Urinary bladder (tissue), 3 donors: ENCODE measurements at regions not wholly inside any gene's neighbourhood (a gene's known extent, or its start where the extent isn't known, plus 50 kb on each side); places are given as distances from the start of the nearest gene placed in this dataset.

Experiments
- DNase-seq: peaks from one replicate; pipeline ENCODE4 v3.0.0-alpha.2; 2015; ENCODE audit errors: extremely low spot score
- H3K27ac ChIP-seq: one replicate; pipeline ENCODE4 v1.5.1; 2013; ENCODE audit warnings: low read depth, mild to moderate bottlenecking, moderate library complexity
- H3K36me3 ChIP-seq: one replicate; pipeline ENCODE4 v1.6.1; 2013; ENCODE audit warnings: mild to moderate bottlenecking, moderate library complexity; ENCODE audit not compliant: insufficient read depth
- H3K4me1 ChIP-seq: one replicate; pipeline ENCODE4 v1.6.1; 2013; ENCODE audit warnings: mild to moderate bottlenecking, moderate library complexity; ENCODE audit not compliant: insufficient read depth
- H3K4me3 ChIP-seq: one replicate; pipeline ENCODE4 v1.5.1; 2013; ENCODE audit warnings: low read depth, low read length
- WGBS: extraction: QIAGEN DNeasy Blood & Tissue Kit; methylation state at CpG from one replicate; pipeline ENCODE4 v1.1.7; 2013; 5-methylcytosine and 5-hydroxymethylcytosine counted together
- donor health status: healthy with polysubstance abuse.
- donor health status: healthy.

- no peak for DNase-seq
- H3K27ac ChIP-seq, result no peak overlapping the region
- no peaks in the 10 kb centered on the region for H3K36me3 ChIP-seq
- H3K4me3 ChIP-seq, result no peak overlapping the region
- 69% methylated on average over 2 of the region's 2 CpGs for WGBS
- no peaks in the 10 kb centered on the region for H3K4me1 ChIP-seq
These were observed 334.0 kb upstream of the FMN2 start for GRCh38 chr1:239757716-239758115.

- H3K36me3 ChIP-seq, result no peaks in the 10 kb centered on the region
- H3K27ac ChIP-seq, result no peak overlapping the region
- H3K4me3 ChIP-seq, result no peak overlapping the region
- H3K4me1 ChIP-seq, result no peaks in the 10 kb centered on the region
- WGBS, result 89% methylated on average over 3 of the region's 3 CpGs
- no peak for DNase-seq
These were observed 332.9 kb upstream of the FMN2 start for GRCh38 chr1:239758756-239759155.

GRCh38 chr1:239761509-239761908 lies 330.2 kb upstream of the FMN2 start:
- no peaks in the 10 kb centered on the region for H3K36me3 ChIP-seq
- H3K4me1 ChIP-seq, result no peaks in the 10 kb centered on the region
- WGBS, result 78% methylated on average over 8 of the region's 8 CpGs
- no peak overlapping the region for H3K27ac ChIP-seq
- H3K4me3 ChIP-seq, result no peak overlapping the region
- DNase-seq, result no peak

GRCh38 chr1:239763850-239764249 lies 327.8 kb upstream of the FMN2 start:
- DNase-seq, result no peak
- no peak overlapping the region for H3K27ac ChIP-seq
- H3K4me1 ChIP-seq, result no peaks in the 10 kb centered on the region
- 79% methylated on average over 1 of the region's 1 CpG for WGBS
- H3K36me3 ChIP-seq, result no peaks in the 10 kb centered on the region
- no peak overlapping the region for H3K4me3 ChIP-seq

- no peak overlapping the region for H3K4me3 ChIP-seq
- WGBS, result 70% methylated on average over 2 of the region's 2 CpGs
- no peak overlapping the region for H3K27ac ChIP-seq
- H3K36me3 ChIP-seq, result no peaks in the 10 kb centered on the region
- no peak for DNase-seq
- H3K4me1 ChIP-seq, result no peaks in the 10 kb centered on the region
These were observed 327.1 kb upstream of the FMN2 start for GRCh38 chr1:239764546-239764945.

- 93% methylated on average over 5 of the region's 5 CpGs for WGBS
These were observed 326.5 kb upstream of the FMN2 start for GRCh38 chr1:239765163-239765562.

GRCh38 chr1:239771550-239771949 lies 320.1 kb upstream of the FMN2 start:
- DNase-seq, result no peak
- WGBS, result 85% methylated on average over 2 of the region's 2 CpGs
- Histone ChIP-seq H3K36me3 (no peaks in the 10 kb centered on the region), H3K27ac (no peak overlapping the region), H3K4me1 (no peaks in the 10 kb centered on the region), H3K4me3 (no peak overlapping the region)

More at GRCh38 chr1:239765163-239765562, 326.5 kb upstream of the FMN2 start:
- no peak for DNase-seq
- H3K27ac ChIP-seq, result no peak overlapping the region
- H3K36me3 ChIP-seq, result no peaks in the 10 kb centered on the region
- H3K4me1 ChIP-seq, result no peaks in the 10 kb centered on the region
- no peak overlapping the region for H3K4me3 ChIP-seq

- Histone ChIP-seq H3K4me1 (no peaks in the 10 kb centered on the region), H3K4me3 (no peak overlapping the region), H3K27ac (no peak overlapping the region), H3K36me3 (no peaks in the 10 kb centered on the region)
- no peak for DNase-seq
- 66% methylated on average over 4 of the region's 4 CpGs for WGBS
These were observed 319.2 kb upstream of the FMN2 start for GRCh38 chr1:239772446-239772845.

GRCh38 chr1:239775466-239775865 lies 316.2 kb upstream of the FMN2 start:
- H3K4me1 ChIP-seq, result no peaks in the 10 kb centered on the region
- no peak overlapping the region for H3K27ac ChIP-seq
- no peak for DNase-seq
- WGBS, result 81% methylated on average over 6 of the region's 6 CpGs
- H3K4me3 ChIP-seq, result no peak overlapping the region
- H3K36me3 ChIP-seq, result no peaks in the 10 kb centered on the region

GRCh38 chr1:239778208-239778813 lies 313.4 kb upstream of the FMN2 start:
- Histone ChIP-seq H3K27ac (no peak overlapping the region), H3K4me3 (no peak overlapping the region), H3K4me1 (no peaks in the 10 kb centered on the region), H3K36me3 (no peaks in the 10 kb centered on the region)
- DNase-seq, result no peak
- 28% methylated on average over 6 of the region's 6 CpGs for WGBS

- Histone ChIP-seq H3K36me3 (no peaks in the 10 kb centered on the region), H3K4me3 (no peak overlapping the region), H3K27ac (no peak overlapping the region), H3K4me1 (no peaks in the 10 kb centered on the region)
- 89% methylated on average over 2 of the region's 2 CpGs for WGBS
- DNase-seq, result no peak
These were observed 311.7 kb upstream of the FMN2 start for GRCh38 chr1:239779962-239780361.

- no peak for DNase-seq
- Histone ChIP-seq H3K4me1 (no peaks in the 10 kb centered on the region), H3K4me3 (no peak overlapping the region), H3K27ac (no peak overlapping the region), H3K36me3 (no peaks in the 10 kb centered on the region)
- 44% methylated on average over 3 of the region's 3 CpGs for WGBS
These were observed 306.8 kb upstream of the FMN2 start for GRCh38 chr1:239784896-239785295.

- 84% methylated on average over 1 of the region's 1 CpG for WGBS
- no peak overlapping the region for H3K4me3 ChIP-seq
- no peak overlapping the region for H3K27ac ChIP-seq
- DNase-seq, result no peak
- H3K36me3 ChIP-seq, result no peaks in the 10 kb centered on the region
- H3K4me1 ChIP-seq, result no peaks in the 10 kb centered on the region
These were observed 306.1 kb upstream of the FMN2 start for GRCh38 chr1:239785576-239785975.

- no peak for DNase-seq
- no peaks in the 10 kb centered on the region for H3K4me1 ChIP-seq
- 75% methylated on average over 10 of the region's 10 CpGs for WGBS
- H3K36me3 ChIP-seq, result no peaks in the 10 kb centered on the region
- H3K4me3 ChIP-seq, result no peak overlapping the region
- no peak overlapping the region for H3K27ac ChIP-seq
These were observed 305.2 kb upstream of the FMN2 start for GRCh38 chr1:239786464-239786863.

- no peaks in the 10 kb centered on the region for H3K36me3 ChIP-seq
- no peak overlapping the region for H3K4me3 ChIP-seq
- H3K4me1 ChIP-seq, result no peaks in the 10 kb centered on the region
- no peak overlapping the region for H3K27ac ChIP-seq
- DNase-seq, result no peak
These were observed 299.5 kb upstream of the FMN2 start for GRCh38 chr1:239792157-239792556.
